Pancreas (tissue), 10 donors: ENCODE measurements at regions not wholly inside any gene's neighbourhood (a gene's known extent, or its start where the extent isn't known, plus 50 kb on each side); places are given as distances from the start of the nearest gene placed in this dataset.
A peak's percentile ranks its signal among the peaks of the same experiment; 100 is the strongest.

Source experiments
- ATAC-seq, 4 donors: fragments of 200-7000 bp; cut with Tn5 transposase; one replicate each; pipeline versions ENCODE4 v1.8.0 to v1.9.1; 2020; ENCODE audit warnings: mild to moderate bottlenecking in 4 of 4, moderate library complexity in 4 of 4
- DNase-seq, 6 donors: peaks; one replicate each; pipeline ENCODE4 v3.0.0-alpha.2; 2020
- FAIRE-seq: peaks from 2 replicates; lab custom pipeline; 2012; peaks lifted over from hg19 to GRCh38; lab: Jason Lieb, UNC
- H3K27ac ChIP-seq, 4 donors: fragments of 200-600 bp; sonication (generic); 1 replicate in 3 of 4; 2 replicates in 1 of 4; pipeline versions ENCODE4 v1.5.0 to v1.8.0; 2020
- H3K27me3 ChIP-seq, 4 donors: fragments of 200-600 bp; one replicate each; pipeline ENCODE4 v1.8.0; 2021
- H3K36me3 ChIP-seq, 3 donors: fragments of 200-600 bp; sonication (generic) in 1 of 3; one replicate each; pipeline versions ENCODE4 v1.5.0 to v1.8.0; 2020 to 2021
- H3K4me1 ChIP-seq, 3 donors: fragments of 200-600 bp; one replicate each; pipeline ENCODE4 v1.8.0; 2021
- H3K4me3 ChIP-seq, 4 donors: fragments of 200-600 bp; sonication (generic) in 2 of 4; one replicate each; pipeline versions ENCODE4 v1.5.0 to v1.8.0; 2020 to 2021
- H3K9me3 ChIP-seq, 4 donors: fragments of 200-600 bp; one replicate each; pipeline ENCODE4 v1.8.0; 2021
- CTCF ChIP-seq, 4 donors: fragments of 200-600 bp; sonication (generic) in 3 of 4; IDR thresholded peaks; one replicate each; pipeline versions ENCODE4 v1.5.0 to v1.8.0; 2021; ENCODE audit warnings: antibody characterized with exemption in 4 of 4
- WGBS, 2 donors: extraction: QIAGEN DNeasy Blood & Tissue Kit; methylation state at CpG; one replicate each; pipeline ENCODE4 v1.1.7; 2013; 5-methylcytosine and 5-hydroxymethylcytosine counted together
- intact Hi-C, 3 donors: fragments of 100-400 bp; cut with DNase I; formaldehyde crosslinking; loops; one replicate each; pipeline versions ENCODE4 v1.11.1 to v1.14.2; 2022
- donor health status: healthy with polysubstance abuse.
- donor health status: DM: no; HTN: no; CAD: no; lungs with moderate emphysema.
- donor health status: DM: no; HTN: no; CAD: no.
- donor health status: control.
- donor health status: control.
- donor health status: Bipolar disorder and iron deficiency.
- donor health status: DM: yes; HTN: yes; CAD: no.
- donor health status: DM: no; HTN: no; CAD: no.
- donor health status: DM: no; HTN: no; CAD: no.
- donor health status: DM: yes; HTN: yes; CAD: no.

- no peak overlapping the region for H3K27ac ChIP-seq
- WGBS, 2 donors = 73 to 76% methylated on average over 9 of the region's 9 CpGs
- intact Hi-C loops = no loop called here
- FAIRE-seq (no peak), ATAC-seq (no peak), DNase-seq (no peak)
- H3K27me3 ChIP-seq = no peaks in the 10 kb centered on the region
- no peak overlapping the region for H3K4me3 ChIP-seq
- no peak for TF ChIP-seq CTCF (IDR thresholded peaks at IDR 0.05)
- H3K9me3 ChIP-seq = no peaks in the 10 kb centered on the region
- H3K36me3 ChIP-seq = no peaks in the 10 kb centered on the region
- no peaks in the 10 kb centered on the region for H3K4me1 ChIP-seq
Measured at GRCh38 chr18:27861539-27861938, 315.4 kb downstream of the CDH2 start.

- no peak for ATAC-seq
- intact Hi-C loops = no loop called here
- H3K36me3 ChIP-seq = no peaks in the 10 kb centered on the region
- no peak overlapping the region for H3K27ac ChIP-seq
- H3K4me3 ChIP-seq = no peak overlapping the region
- H3K9me3 ChIP-seq = no peaks in the 10 kb centered on the region
- no peaks in the 10 kb centered on the region for H3K27me3 ChIP-seq
- DNase-seq = no peak
- FAIRE-seq = no peak
- H3K4me1 ChIP-seq = no peaks in the 10 kb centered on the region
- WGBS, 2 donors = 19 to 22% methylated on average over 4 of the region's 4 CpGs
- no peak for TF ChIP-seq CTCF (IDR thresholded peaks at IDR 0.05)
Measured at GRCh38 chr18:27860701-27861107, 316.2 kb downstream of the CDH2 start.

- TF ChIP-seq CTCF (IDR thresholded peaks at IDR 0.05) = no peak
- 63 to 67% methylated on average over 4 of the region's 4 CpGs for WGBS, 2 donors
- H3K4me1 ChIP-seq = no peaks in the 10 kb centered on the region
- intact Hi-C loops = no loop called here
- DNase-seq (no peak), ATAC-seq (no peak), FAIRE-seq (no peak)
- no peak overlapping the region for H3K4me3 ChIP-seq
- H3K9me3 ChIP-seq = no peaks in the 10 kb centered on the region
- no peaks in the 10 kb centered on the region for H3K36me3 ChIP-seq
- H3K27me3 ChIP-seq = no peaks in the 10 kb centered on the region
- H3K27ac ChIP-seq = no peak overlapping the region
Measured at GRCh38 chr18:27860011-27860410, 316.9 kb downstream of the CDH2 start.

GRCh38 chr18:27856820-27857219, 320.1 kb downstream of the CDH2 start:
- 93 to 95% methylated on average over 1 of the region's 1 CpG for WGBS, 2 donors
- TF ChIP-seq CTCF (IDR thresholded peaks at IDR 0.05) = no peak

GRCh38 chr18:27855486-27855885, 321.4 kb downstream of the CDH2 start:
- FAIRE-seq = peak; percentile 100
- Histone ChIP-seq H3K9me3 (no peaks in the 10 kb centered on the region), H3K4me3 (no peak overlapping the region), H3K4me1 (no peaks in the 10 kb centered on the region), H3K36me3 (no peaks in the 10 kb centered on the region), H3K27me3 (no peaks in the 10 kb centered on the region), H3K27ac (no peak overlapping the region)
- no peak for DNase-seq
- no peak for ATAC-seq
- no peak for TF ChIP-seq CTCF (IDR thresholded peaks at IDR 0.05)
- intact Hi-C loops = no loop called here

More at GRCh38 chr18:27856820-27857219, 320.1 kb downstream of the CDH2 start:
- no peak for DNase-seq
- Histone ChIP-seq H3K27me3 (no peaks in the 10 kb centered on the region), H3K9me3 (no peaks in the 10 kb centered on the region), H3K27ac (no peak overlapping the region), H3K36me3 (no peaks in the 10 kb centered on the region), H3K4me3 (no peak overlapping the region), H3K4me1 (no peaks in the 10 kb centered on the region)
- intact Hi-C loops = no loop called here
- no peak for ATAC-seq
- FAIRE-seq = no peak
